Activated B cell treated with CpG ODN at 0.5 μM for 24 hours (primary cell): ENCODE measurements at regions not wholly inside any gene's neighbourhood (a gene's known extent, or its start where the extent isn't known, plus 50 kb on each side); places are given as distances from the start of the nearest gene placed in this dataset.

Experiments
- ATAC-seq: fragments of 200-7000 bp; cut with Tn5 transposase; one replicate; pipeline ENCODE4 v1.10.0; 2021; ENCODE audit warnings: low read depth, mild to moderate bottlenecking, moderate library complexity
- CTCF ChIA-PET: fragments of 350-600 bp; sonication (Branson Sonifier 250); formaldehyde crosslinking; loops from one replicate; lab custom pipeline; 2021; ENCODE audit warnings: antibody characterized with exemption; lab: Charles Lee
- POLR2A ChIA-PET: fragments of 350-600 bp; sonication (Branson Sonifier 250); formaldehyde crosslinking; loops from one replicate; lab custom pipeline; 2021; ENCODE audit warnings: antibody characterized with exemption; lab: Charles Lee
- DNase-seq: peaks from one replicate; pipeline ENCODE4 v3.0.0; 2022
- H3K27ac Mint-ChIP-seq: one replicate; pipeline ENCODE4 v1.8.0; 2020; ENCODE audit warnings: mixed read lengths
- H3K27me3 Mint-ChIP-seq: one replicate; pipeline ENCODE4 v1.8.0; 2021; ENCODE audit warnings: mixed read lengths
- H3K36me3 Mint-ChIP-seq: one replicate; pipeline ENCODE4 v1.8.0; 2021; ENCODE audit warnings: low read depth, mixed read lengths
- H3K4me1 Mint-ChIP-seq: one replicate; pipeline ENCODE4 v1.8.0; 2021; ENCODE audit warnings: mixed read lengths
- H3K4me3 Mint-ChIP-seq: one replicate; pipeline ENCODE4 v1.8.0; 2020; ENCODE audit warnings: mild to moderate bottlenecking, mixed read lengths
- H3K9me3 Mint-ChIP-seq: one replicate; pipeline ENCODE4 v1.8.0; 2020; ENCODE audit warnings: mixed read lengths
- intact Hi-C: fragments of 100-400 bp; cut with micrococcal nuclease; formaldehyde crosslinking; loops from one replicate; pipeline ENCODE4 v1.15.1; 2024
- TF ChIP-seq, protein P1 (sequence below): fragments of 200-600 bp; IDR thresholded peaks from one replicate; pipeline ENCODE4 v1.8.0; 2022; ENCODE audit warnings: antibody characterized with exemption, mild to moderate bottlenecking

GRCh38 chr12:58529114-58529665 lies 391.1 kb downstream of the LRIG3 start:
- no peaks in the 10 kb centered on the region for H3K36me3 Mint-ChIP-seq
- CTCF ChIA-PET: no interaction called here
- H3K27me3 Mint-ChIP-seq: peaks cover 2% of the 10 kb centered on the region
- TF ChIP-seq, protein P1, sequence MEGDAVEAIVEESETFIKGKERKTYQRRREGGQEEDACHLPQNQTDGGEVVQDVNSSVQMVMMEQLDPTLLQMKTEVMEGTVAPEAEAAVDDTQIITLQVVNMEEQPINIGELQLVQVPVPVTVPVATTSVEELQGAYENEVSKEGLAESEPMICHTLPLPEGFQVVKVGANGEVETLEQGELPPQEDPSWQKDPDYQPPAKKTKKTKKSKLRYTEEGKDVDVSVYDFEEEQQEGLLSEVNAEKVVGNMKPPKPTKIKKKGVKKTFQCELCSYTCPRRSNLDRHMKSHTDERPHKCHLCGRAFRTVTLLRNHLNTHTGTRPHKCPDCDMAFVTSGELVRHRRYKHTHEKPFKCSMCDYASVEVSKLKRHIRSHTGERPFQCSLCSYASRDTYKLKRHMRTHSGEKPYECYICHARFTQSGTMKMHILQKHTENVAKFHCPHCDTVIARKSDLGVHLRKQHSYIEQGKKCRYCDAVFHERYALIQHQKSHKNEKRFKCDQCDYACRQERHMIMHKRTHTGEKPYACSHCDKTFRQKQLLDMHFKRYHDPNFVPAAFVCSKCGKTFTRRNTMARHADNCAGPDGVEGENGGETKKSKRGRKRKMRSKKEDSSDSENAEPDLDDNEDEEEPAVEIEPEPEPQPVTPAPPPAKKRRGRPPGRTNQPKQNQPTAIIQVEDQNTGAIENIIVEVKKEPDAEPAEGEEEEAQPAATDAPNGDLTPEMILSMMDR: no peak
- no peak overlapping the region for H3K4me3 Mint-ChIP-seq
- no peaks in the 10 kb centered on the region for H3K9me3 Mint-ChIP-seq
- intact Hi-C loops: no loop called here
- no peak overlapping the region for H3K27ac Mint-ChIP-seq
- DNase-seq (no peak), ATAC-seq (no peak)
- no peaks in the 10 kb centered on the region for H3K4me1 Mint-ChIP-seq
- POLR2A ChIA-PET: no interaction called here

DNA sequence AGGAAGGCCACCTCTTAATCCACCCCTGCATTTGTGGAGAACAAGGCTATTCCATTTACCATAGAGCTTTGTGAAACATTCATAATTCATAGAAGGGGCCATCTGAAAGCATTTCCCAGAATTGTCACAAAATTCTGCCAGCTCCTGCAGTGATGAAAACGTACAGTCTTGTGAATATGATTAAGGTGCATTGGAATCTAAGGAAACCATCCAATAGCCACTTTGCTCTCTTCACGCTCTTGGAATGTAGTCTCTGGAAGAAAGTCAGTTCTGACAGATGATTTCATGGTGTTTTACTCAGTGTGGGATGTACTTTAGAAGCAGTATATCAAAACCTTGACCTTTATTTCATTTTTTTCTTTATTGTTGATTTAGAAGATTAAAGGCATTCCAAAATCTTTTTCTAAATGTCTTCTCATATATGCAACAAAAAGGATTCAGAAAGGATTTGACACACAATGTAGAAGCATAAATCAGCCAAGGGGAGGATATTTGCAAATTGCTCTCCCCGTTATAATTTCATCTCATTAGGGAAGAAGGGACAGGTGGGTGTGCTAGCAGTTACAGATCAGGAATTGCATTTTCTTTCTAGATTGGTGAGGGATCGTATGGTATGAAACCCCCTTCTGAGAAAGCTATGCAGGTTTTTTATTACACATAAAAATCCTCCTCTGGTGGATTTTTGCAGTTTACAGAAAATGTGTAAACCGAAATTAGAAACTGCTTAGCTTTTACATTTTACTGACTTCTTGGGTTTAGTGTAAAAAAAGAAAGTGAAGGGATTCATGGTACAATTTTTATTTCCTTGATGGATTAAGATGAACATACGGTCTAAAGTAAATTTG lies 390.2 kb downstream of the LRIG3 start:
- ATAC-seq (no peak), DNase-seq (no peak)
- intact Hi-C loops: no loop called here
- TF ChIP-seq, protein P1: no peak
- H3K27me3 Mint-ChIP-seq: peaks cover 2% of the 10 kb centered on the region
- H3K9me3 Mint-ChIP-seq: no peaks in the 10 kb centered on the region
- ChIA-PET POLR2A (no interaction called here), CTCF (no interaction called here)
- no peak overlapping the region for H3K4me3 Mint-ChIP-seq
- no peaks in the 10 kb centered on the region for H3K4me1 Mint-ChIP-seq
- H3K27ac Mint-ChIP-seq: no peak overlapping the region
- H3K36me3 Mint-ChIP-seq: no peaks in the 10 kb centered on the region

DNA sequence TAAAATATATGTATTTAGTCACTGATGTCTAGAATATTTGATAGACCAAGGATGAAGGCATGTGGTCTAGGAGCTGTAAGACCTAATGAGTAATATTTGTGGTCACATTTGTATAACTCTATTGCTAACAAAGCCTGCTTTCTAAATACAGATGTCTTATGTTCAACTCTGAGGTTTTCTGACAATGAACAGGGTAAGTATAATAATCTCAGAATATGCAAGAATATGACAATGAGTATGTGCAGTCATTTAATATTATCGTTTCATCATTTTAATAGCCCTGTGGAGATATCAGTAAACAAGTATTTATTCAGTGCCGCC lies 389.6 kb downstream of the LRIG3 start:
- intact Hi-C loops: no loop called here
- no peak overlapping the region for H3K4me3 Mint-ChIP-seq
- no peak for ATAC-seq
- TF ChIP-seq, protein P1: no peak
- POLR2A ChIA-PET: no interaction called here
- no peaks in the 10 kb centered on the region for H3K9me3 Mint-ChIP-seq
- DNase-seq: no peak
- no peak overlapping the region for H3K27ac Mint-ChIP-seq
- H3K36me3 Mint-ChIP-seq: no peaks in the 10 kb centered on the region
- no peaks in the 10 kb centered on the region for H3K4me1 Mint-ChIP-seq
- CTCF ChIA-PET: no interaction called here
- peaks cover 2% of the 10 kb centered on the region for H3K27me3 Mint-ChIP-seq

DNA sequence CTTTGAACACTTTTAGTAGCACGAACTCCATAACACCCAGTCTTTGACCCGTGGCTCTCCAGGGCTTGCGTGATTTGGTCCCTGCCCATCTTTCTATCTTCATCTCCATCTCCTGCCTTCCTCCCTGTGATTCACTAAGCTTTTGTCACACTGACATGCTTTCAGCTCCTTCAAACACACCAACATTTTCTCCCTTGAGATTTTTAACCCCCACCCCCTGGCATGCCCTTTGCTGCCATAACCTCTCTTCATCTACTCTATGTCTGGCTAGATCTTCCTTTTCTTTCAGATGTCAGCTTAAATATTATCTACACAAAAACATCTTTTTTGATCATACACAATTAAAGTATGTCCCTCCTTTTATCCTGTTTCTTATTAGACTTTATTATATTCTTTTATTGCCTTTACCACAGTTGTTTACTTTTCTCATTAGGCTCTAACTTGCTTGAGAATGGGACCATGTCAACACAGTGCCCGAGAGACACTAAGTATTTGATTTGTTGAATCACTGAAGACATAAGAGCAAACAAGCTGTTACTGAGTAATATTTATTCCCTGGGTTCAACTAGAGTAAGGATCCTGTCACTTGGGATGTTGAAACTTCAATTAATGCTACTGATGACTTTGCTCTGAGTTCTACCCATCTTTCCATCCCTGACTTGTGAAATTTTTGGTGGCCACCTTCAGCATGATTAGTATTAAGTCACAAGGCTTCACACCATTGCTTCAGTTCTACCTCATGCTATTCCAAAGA lies 387.3 kb downstream of the LRIG3 start:
- H3K9me3 Mint-ChIP-seq: no peaks in the 10 kb centered on the region
- intact Hi-C loops: no loop called here

More for the DNA sequence above, 387.3 kb downstream of the LRIG3 start:
- no peak overlapping the region for H3K27ac Mint-ChIP-seq
- ChIA-PET POLR2A (no interaction called here), CTCF (no interaction called here)
- H3K27me3 Mint-ChIP-seq: peaks cover 2% of the 10 kb centered on the region
- no peak overlapping the region for H3K4me3 Mint-ChIP-seq
- TF ChIP-seq, protein P1: no peak
- H3K36me3 Mint-ChIP-seq: no peaks in the 10 kb centered on the region
- DNase-seq (no peak), ATAC-seq (no peak)
- H3K4me1 Mint-ChIP-seq: no peaks in the 10 kb centered on the region
